NCI-H2107 treated with DMSO at 0.1 percent for 48 hours (cell line): ENCODE measurements at regions not wholly inside any gene's neighbourhood (a gene's known extent, or its start where the extent isn't known, plus 50 kb on each side); places are given as distances from the start of the nearest gene placed in this dataset.

Experiments used
- DNase-seq: peaks from one replicate; lab custom pipeline; 2025; ENCODE audit not compliant: unreplicated experiment; lab: John Stamatoyannopoulos, UW

GRCh38 chr6:145032562-145033145 lies 702.7 kb downstream of the EPM2A start:
- no peak for DNase-seq

GRCh38 chr6:145034664-145035063 lies 700.7 kb downstream of the EPM2A start:
- no peak for DNase-seq

- DNase-seq, result no peak
Observed at GRCh38 chr6:145036236-145036635, 699.1 kb downstream of the EPM2A start.

GRCh38 chr6:145036848-145037567 lies 698.3 kb downstream of the EPM2A start:
- peak; percentile 4 for DNase-seq

GRCh38 chr6:145042559-145042958 lies 692.8 kb downstream of the EPM2A start:
- no peak for DNase-seq

GRCh38 chr6:145043926-145044500 lies 691.3 kb downstream of the EPM2A start:
- no peak for DNase-seq

GRCh38 chr6:145044641-145045246 lies 690.6 kb downstream of the EPM2A start:
- DNase-seq, result peak; percentile 19

GRCh38 chr6:145045582-145045981 lies 689.7 kb downstream of the EPM2A start:
- no peak for DNase-seq

GRCh38 chr6:145047891-145048290 lies 687.4 kb downstream of the EPM2A start:
- DNase-seq, result no peak

- no peak for DNase-seq
Observed at GRCh38 chr6:145051661-145052060, 683.7 kb downstream of the EPM2A start.

GRCh38 chr6:145055567-145055966 lies 679.8 kb downstream of the EPM2A start:
- no peak for DNase-seq

GRCh38 chr6:145060714-145061113 lies 674.6 kb downstream of the EPM2A start:
- DNase-seq, result no peak

- no peak for DNase-seq
Observed at GRCh38 chr6:145063091-145063490, 672.2 kb downstream of the EPM2A start.

- no peak for DNase-seq
Observed at GRCh38 chr6:145067430-145067829, 667.9 kb downstream of the EPM2A start.

- no peak for DNase-seq
Observed at GRCh38 chr6:145068577-145068976, 666.7 kb downstream of the EPM2A start.

GRCh38 chr6:145069966-145070365 lies 665.4 kb downstream of the EPM2A start:
- DNase-seq, result no peak

GRCh38 chr6:145070791-145071190 lies 664.5 kb downstream of the EPM2A start:
- DNase-seq, result no peak

GRCh38 chr6:145071836-145072235 lies 663.5 kb downstream of the EPM2A start:
- DNase-seq, result no peak

GRCh38 chr6:145073811-145074210 lies 661.5 kb downstream of the EPM2A start:
- no peak for DNase-seq

GRCh38 chr6:145074805-145075204 lies 660.5 kb downstream of the EPM2A start:
- no peak for DNase-seq

GRCh38 chr6:145075425-145075824 lies 659.9 kb downstream of the EPM2A start:
- DNase-seq, result no peak
